Activated B cell treated with CpG ODN at 0.5 μM for 24 hours (primary cell): ENCODE measurements at regions not wholly inside any gene's neighbourhood (a gene's known extent, or its start where the extent isn't known, plus 50 kb on each side); places are given as distances from the start of the nearest gene placed in this dataset.
"Not testable (repeated sequence)": the region's sequence is repeated elsewhere in the genome, so short reads cannot be mapped to it uniquely, and the experiment has no call there.

Experiments used
- ATAC-seq: fragments of 200-7000 bp; cut with Tn5 transposase; one replicate; pipeline ENCODE4 v1.10.0; 2021; ENCODE audit warnings: low read depth, mild to moderate bottlenecking, moderate library complexity
- CTCF ChIA-PET: fragments of 350-600 bp; sonication (Branson Sonifier 250); formaldehyde crosslinking; loops from one replicate; lab custom pipeline; 2021; ENCODE audit warnings: antibody characterized with exemption; lab: Charles Lee
- POLR2A ChIA-PET: fragments of 350-600 bp; sonication (Branson Sonifier 250); formaldehyde crosslinking; loops from one replicate; lab custom pipeline; 2021; ENCODE audit warnings: antibody characterized with exemption; lab: Charles Lee
- DNase-seq: peaks from one replicate; pipeline ENCODE4 v3.0.0; 2022
- H3K27ac Mint-ChIP-seq: one replicate; pipeline ENCODE4 v1.8.0; 2020; ENCODE audit warnings: mixed read lengths
- H3K27me3 Mint-ChIP-seq: one replicate; pipeline ENCODE4 v1.8.0; 2021; ENCODE audit warnings: mixed read lengths
- H3K36me3 Mint-ChIP-seq: one replicate; pipeline ENCODE4 v1.8.0; 2021; ENCODE audit warnings: low read depth, mixed read lengths
- H3K4me1 Mint-ChIP-seq: one replicate; pipeline ENCODE4 v1.8.0; 2021; ENCODE audit warnings: mixed read lengths
- H3K4me3 Mint-ChIP-seq: one replicate; pipeline ENCODE4 v1.8.0; 2020; ENCODE audit warnings: mild to moderate bottlenecking, mixed read lengths
- H3K9me3 Mint-ChIP-seq: one replicate; pipeline ENCODE4 v1.8.0; 2020; ENCODE audit warnings: mixed read lengths
- CTCF ChIP-seq: fragments of 200-600 bp; IDR thresholded peaks from one replicate; pipeline ENCODE4 v1.8.0; 2022; ENCODE audit warnings: antibody characterized with exemption, mild to moderate bottlenecking
- intact Hi-C: fragments of 100-400 bp; cut with micrococcal nuclease; formaldehyde crosslinking; loops from one replicate; pipeline ENCODE4 v1.15.1; 2024

GRCh38 chr12:114064497-114064896, 98.4 kb upstream of the RBM19 start:
- intact Hi-C loops: no loop called here
- ATAC-seq: no peak
- POLR2A ChIA-PET: no interaction called here

GRCh38 chr12:114064034-114064433, 97.9 kb upstream of the RBM19 start:
- H3K4me3 Mint-ChIP-seq, ATAC-seq, DNase-seq, intact Hi-C loops, H3K4me1 Mint-ChIP-seq, CTCF ChIA-PET, H3K27me3 Mint-ChIP-seq, H3K9me3 Mint-ChIP-seq, POLR2A ChIA-PET, H3K27ac Mint-ChIP-seq, H3K36me3 Mint-ChIP-seq: not testable (repeated sequence)

More at GRCh38 chr12:114064497-114064896, 98.4 kb upstream of the RBM19 start:
- Mint-ChIP-seq H3K27me3 (peaks cover 4% of the 10 kb centered on the region), H3K4me3 (no peak overlapping the region), H3K9me3 (no peaks in the 10 kb centered on the region), H3K27ac (no peak overlapping the region), H3K36me3 (no peaks in the 10 kb centered on the region), H3K4me1 (no peaks in the 10 kb centered on the region)
- no peak for TF ChIP-seq CTCF
- DNase-seq: no peak
- CTCF ChIA-PET: no interaction called here

DNA sequence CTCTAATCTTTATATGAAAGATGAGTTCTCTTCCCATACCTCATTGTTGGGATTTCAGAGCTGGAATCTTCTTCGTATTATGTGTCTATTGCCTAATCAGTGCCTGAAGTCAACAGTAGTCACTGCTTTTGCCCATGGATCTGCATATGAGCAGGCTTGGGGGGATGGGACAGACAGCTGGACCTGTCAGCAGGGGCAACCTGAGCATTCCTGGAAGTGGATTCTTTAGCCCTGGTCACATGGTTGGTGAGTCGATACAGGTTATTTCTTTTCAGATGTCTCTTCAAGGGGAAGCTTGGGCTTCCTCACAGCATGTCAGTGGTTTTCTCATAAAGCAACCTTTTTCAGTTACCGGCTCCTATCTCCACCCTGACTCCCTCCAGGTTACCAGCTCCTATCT, 97.3 kb upstream of the RBM19 start:
- Mint-ChIP-seq H3K4me3 (no peak overlapping the region), H3K36me3 (no peaks in the 10 kb centered on the region), H3K4me1 (no peaks in the 10 kb centered on the region), H3K9me3 (no peaks in the 10 kb centered on the region), H3K27ac (no peak overlapping the region), H3K27me3 (peaks cover 4% of the 10 kb centered on the region)
- ChIA-PET POLR2A (no interaction called here), CTCF (no interaction called here)
- no peak for ATAC-seq
- intact Hi-C loops: no loop called here
- DNase-seq: no peak
- TF ChIP-seq CTCF: no peak

DNA sequence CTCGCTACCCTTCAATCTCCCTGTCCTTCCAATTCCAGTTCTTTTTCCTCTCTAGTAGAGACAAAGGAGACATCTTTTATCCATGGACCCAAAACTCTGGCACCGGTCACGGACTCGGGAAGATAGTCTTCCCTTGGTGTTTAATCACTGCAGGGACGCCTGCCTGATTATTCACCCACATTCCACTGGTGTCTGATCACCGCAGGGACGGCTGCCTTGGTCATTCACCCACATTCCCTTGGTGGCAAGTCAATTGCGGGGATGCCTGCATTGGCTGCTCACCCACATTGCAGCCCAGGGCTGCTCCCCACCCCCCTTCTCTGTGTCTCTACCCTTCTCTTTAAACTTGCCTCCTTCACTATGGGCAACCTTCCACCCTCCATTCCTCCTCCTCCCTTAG, 90.2 kb upstream of the RBM19 start:
- CTCF ChIA-PET, intact Hi-C loops, ATAC-seq, H3K9me3 Mint-ChIP-seq, H3K27me3 Mint-ChIP-seq, H3K4me3 Mint-ChIP-seq, H3K4me1 Mint-ChIP-seq, H3K36me3 Mint-ChIP-seq, DNase-seq, POLR2A ChIA-PET, H3K27ac Mint-ChIP-seq: not testable (repeated sequence)

DNA sequence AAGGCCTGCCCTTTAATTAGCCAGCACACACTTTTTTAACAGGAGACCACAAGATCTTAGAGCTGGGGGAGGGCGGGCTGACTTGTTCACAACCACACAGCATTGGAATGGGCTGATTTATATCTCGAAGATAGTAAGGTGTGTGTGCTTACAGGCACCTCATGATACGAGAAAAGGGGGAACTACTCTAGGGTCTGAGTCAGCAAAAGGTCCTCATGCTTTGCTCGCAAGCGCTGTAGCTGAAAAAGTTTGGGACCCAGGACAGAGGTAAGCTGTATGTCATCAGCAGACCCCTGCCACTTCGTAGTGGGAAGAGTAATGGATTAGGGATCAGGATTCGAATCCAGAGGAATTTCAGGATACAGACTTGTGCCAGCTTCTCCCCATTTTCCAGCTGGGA, 88.9 kb upstream of the RBM19 start:
- no peak overlapping the region for H3K27ac Mint-ChIP-seq
- DNase-seq: no peak
- ChIA-PET CTCF (no interaction called here), POLR2A (no interaction called here)
- H3K9me3 Mint-ChIP-seq: no peaks in the 10 kb centered on the region
- H3K36me3 Mint-ChIP-seq: no peaks in the 10 kb centered on the region
- intact Hi-C loops: no loop called here
- TF ChIP-seq CTCF: no peak
- H3K27me3 Mint-ChIP-seq: peaks cover 5% of the 10 kb centered on the region
- no peak for ATAC-seq
- no peak overlapping the region for H3K4me3 Mint-ChIP-seq
- no peaks in the 10 kb centered on the region for H3K4me1 Mint-ChIP-seq

DNA sequence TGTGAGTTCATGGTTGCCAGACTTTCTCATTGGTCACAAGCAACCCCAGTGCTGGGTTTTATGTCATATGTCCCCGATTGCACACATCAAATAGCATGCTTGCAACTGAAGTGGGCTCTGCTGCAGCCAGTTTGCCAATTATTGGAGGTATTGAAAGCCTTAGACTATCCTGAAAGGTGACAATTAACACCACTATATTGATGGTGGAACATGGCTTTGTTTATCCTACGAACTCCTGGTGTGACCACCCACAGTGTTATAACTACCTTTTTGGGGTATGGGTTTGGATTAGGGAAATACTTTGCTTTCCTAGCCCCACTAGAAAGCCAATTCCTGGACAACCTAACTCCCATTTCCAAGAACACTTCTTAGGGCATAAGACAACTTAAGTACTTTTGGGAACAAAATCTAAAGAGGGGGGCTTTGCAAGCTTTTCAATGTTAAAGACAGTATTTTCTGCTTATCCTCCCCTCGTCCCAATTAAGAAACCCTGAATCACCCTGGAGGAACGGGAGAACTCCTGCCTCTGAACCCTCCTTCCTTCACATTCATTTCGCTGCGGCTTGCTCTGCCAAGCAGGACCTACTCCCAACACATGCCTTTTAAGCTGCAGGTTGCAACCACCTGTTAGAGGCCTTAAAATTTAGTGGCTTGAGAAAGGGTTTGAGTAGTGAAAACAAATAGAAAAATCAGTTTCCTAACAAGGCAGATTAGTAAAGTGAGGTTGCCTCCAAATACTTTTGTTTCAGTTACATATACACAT, 80.3 kb upstream of the RBM19 start:
- Mint-ChIP-seq H3K4me3 (no peak overlapping the region), H3K4me1 (no peaks in the 10 kb centered on the region), H3K27ac (no peak overlapping the region), H3K27me3 (peaks cover 7% of the 10 kb centered on the region), H3K36me3 (no peaks in the 10 kb centered on the region), H3K9me3 (no peaks in the 10 kb centered on the region)
- ATAC-seq: no peak
- POLR2A ChIA-PET: no interaction called here
- no peak for TF ChIP-seq CTCF
- no peak for DNase-seq
- CTCF ChIA-PET: no interaction called here
- intact Hi-C loops: no loop called here
